Colonic mucosa (tissue), 4 donors: ENCODE measurements at regions not wholly inside any gene's neighbourhood (a gene's known extent, or its start where the extent isn't known, plus 50 kb on each side); places are given as distances from the start of the nearest gene placed in this dataset.

Source experiments
- DNase-seq: peaks from one replicate; pipeline ENCODE4 v3.0.0-alpha.2; 2020
- H3K27ac ChIP-seq: fragments of 200-600 bp; one replicate; pipeline ENCODE4 v1.8.0; 2021
- H3K27me3 ChIP-seq: fragments of 200-600 bp; one replicate; pipeline ENCODE4 v1.8.0; 2021
- H3K36me3 ChIP-seq: fragments of 200-600 bp; one replicate; pipeline ENCODE4 v1.8.0; 2021
- H3K4me1 ChIP-seq: fragments of 200-600 bp; one replicate; pipeline ENCODE4 v1.8.0; 2021; ENCODE audit warnings: mild to moderate bottlenecking
- H3K4me3 ChIP-seq: fragments of 200-600 bp; one replicate; pipeline ENCODE4 v1.8.0; 2021
- H3K9ac ChIP-seq, 2 donors: one replicate each; pipeline ENCODE4 v1.7.0; 2013; ENCODE audit warnings: control low read depth in 2 of 2, low read depth in 2 of 2, low read length in 2 of 2
- H3K9me3 ChIP-seq: fragments of 200-600 bp; one replicate; pipeline ENCODE4 v1.8.0; 2021
- CTCF ChIP-seq: fragments of 200-600 bp; IDR thresholded peaks from one replicate; pipeline ENCODE4 v1.8.0; 2022; ENCODE audit warnings: antibody characterized with exemption, mild to moderate bottlenecking
- intact Hi-C: fragments of 100-400 bp; cut with DNase I; formaldehyde crosslinking; loops from one replicate; pipeline ENCODE4 v1.14.1; 2022
- donor health status: healthy.
- donor health status: DM: no; HTN: no; CAD: no.
- donor health status: DM: no; HTN: no; CAD: no.

DNA sequence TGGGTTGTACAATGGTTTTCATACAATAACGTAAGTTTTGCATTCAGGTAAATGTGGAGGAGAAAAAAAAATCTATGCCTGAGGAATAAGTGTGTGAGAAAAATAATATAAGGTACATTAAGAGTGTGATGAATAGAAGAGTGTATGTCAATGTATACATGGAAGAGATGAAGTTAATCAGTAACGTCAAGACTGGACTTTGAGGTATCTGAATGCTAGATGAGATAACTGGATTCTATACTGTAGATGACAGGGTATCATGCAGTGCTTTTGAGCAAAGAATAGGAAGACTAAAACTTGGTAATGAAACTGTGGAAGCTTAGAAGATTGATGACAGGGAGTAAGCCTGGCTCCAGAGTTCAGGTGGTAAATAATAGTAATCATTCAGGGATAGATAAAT lies 666.7 kb upstream of the SGO1 start:
- no peaks in the 10 kb centered on the region for H3K9me3 ChIP-seq
- no peaks in the 10 kb centered on the region for H3K4me1 ChIP-seq
- no peaks in the 10 kb centered on the region for H3K36me3 ChIP-seq
- H3K4me3 ChIP-seq, result no peak overlapping the region
- H3K9ac ChIP-seq, result no peak overlapping the region
- intact Hi-C loops, result no loop called here
- H3K27ac ChIP-seq, result no peak overlapping the region
- H3K27me3 ChIP-seq, result no peaks in the 10 kb centered on the region
- no peak for TF ChIP-seq CTCF
- no peak for DNase-seq

DNA sequence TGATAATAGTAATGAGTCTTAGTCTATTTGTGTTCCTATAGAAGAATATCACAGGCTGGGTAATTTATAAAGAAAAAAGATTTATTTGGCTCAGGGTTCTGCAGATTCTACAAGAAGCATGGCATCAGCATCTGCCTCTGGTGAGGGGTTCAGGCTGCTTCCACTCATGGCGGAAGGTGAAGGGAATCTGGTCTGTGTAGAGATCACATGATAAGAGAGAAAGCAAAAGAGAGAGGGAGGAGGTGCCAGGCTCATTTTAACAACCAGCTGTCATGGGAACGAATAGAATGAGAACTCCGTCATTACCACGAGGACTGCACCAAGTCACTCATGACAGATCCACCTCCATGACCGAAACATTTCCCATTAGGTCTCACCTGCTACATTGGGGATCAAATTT lies 664.0 kb upstream of the SGO1 start:
- Histone ChIP-seq H3K4me3 (no peak overlapping the region), H3K36me3 (no peaks in the 10 kb centered on the region), H3K27ac (no peak overlapping the region), H3K4me1 (no peaks in the 10 kb centered on the region), H3K9me3 (no peaks in the 10 kb centered on the region), H3K27me3 (no peaks in the 10 kb centered on the region), H3K9ac (no peak overlapping the region)
- intact Hi-C loops, result no loop called here
- no peak for DNase-seq
- TF ChIP-seq CTCF, result no peak

- Histone ChIP-seq H3K9me3 (no peaks in the 10 kb centered on the region), H3K4me3 (no peak overlapping the region), H3K9ac (no peak overlapping the region), H3K27ac (no peak overlapping the region), H3K4me1 (no peaks in the 10 kb centered on the region), H3K27me3 (no peaks in the 10 kb centered on the region), H3K36me3 (no peaks in the 10 kb centered on the region)
- TF ChIP-seq CTCF, result no peak
- DNase-seq, result no peak
- intact Hi-C loops, result no loop called here
These were observed 660.8 kb upstream of the SGO1 start for GRCh38 chr3:20846832-20847231.

GRCh38 chr3:20846066-20846465 lies 660.1 kb upstream of the SGO1 start:
- Histone ChIP-seq H3K27ac (no peak overlapping the region), H3K4me1 (no peaks in the 10 kb centered on the region), H3K27me3 (no peaks in the 10 kb centered on the region), H3K9ac (no peak overlapping the region), H3K4me3 (no peak overlapping the region), H3K36me3 (no peaks in the 10 kb centered on the region), H3K9me3 (no peaks in the 10 kb centered on the region)
- DNase-seq, result no peak
- no peak for TF ChIP-seq CTCF
- intact Hi-C loops, result no loop called here

DNA sequence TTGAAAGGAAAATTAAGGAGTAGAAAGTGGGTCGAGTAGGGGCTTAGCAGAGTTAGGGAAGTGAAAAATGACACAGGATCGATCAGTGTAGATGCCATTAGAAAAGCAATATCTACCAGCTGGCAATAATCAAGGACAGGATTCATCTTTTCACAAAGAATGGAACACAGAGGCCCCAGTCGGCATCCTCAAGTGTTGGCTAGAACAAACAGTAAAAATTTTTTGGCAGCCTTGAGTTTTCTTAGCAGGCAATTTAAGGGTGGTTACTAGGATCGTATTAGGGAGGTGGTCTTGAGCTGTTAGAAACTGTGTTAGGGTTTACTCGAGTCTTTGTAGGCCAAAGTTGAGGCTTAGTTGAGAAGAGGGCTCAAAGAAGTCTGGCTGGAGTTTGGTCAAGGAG lies 658.8 kb upstream of the SGO1 start:
- Histone ChIP-seq H3K9ac (no peak overlapping the region), H3K4me1 (no peaks in the 10 kb centered on the region), H3K27me3 (no peaks in the 10 kb centered on the region), H3K27ac (no peak overlapping the region), H3K9me3 (no peaks in the 10 kb centered on the region), H3K4me3 (no peak overlapping the region), H3K36me3 (no peaks in the 10 kb centered on the region)
- intact Hi-C loops, result no loop called here
- no peak for TF ChIP-seq CTCF
- no peak for DNase-seq
